HepG2 (cell line): ENCODE measurements at regions not wholly inside any gene's neighbourhood (a gene's known extent, or its start where the extent isn't known, plus 50 kb on each side); places are given as distances from the start of the nearest gene placed in this dataset.

Source experiments
- CTCF ChIP-seq: sonication (generic); formaldehyde crosslinking; IDR thresholded peaks from 2 replicates; pipeline ENCODE4 v1.5.0; 2020; ENCODE audit warnings: mild to moderate bottlenecking, missing genetic modification reagents, moderate library complexity
- POLR2A ChIP-seq, 2 experiments: IDR thresholded peaks; 2 replicates each; pipeline ENCODE4 v1.6.1; 2011; ENCODE audit warnings: low read depth in 2 of 2, low read length in 2 of 2, mild to moderate bottlenecking in 1 of 2, moderate library complexity in 1 of 2; ENCODE audit not compliant: insufficient read depth in 1 of 2
- SMYD3 ChIP-seq: sonication (generic); formaldehyde crosslinking; IDR thresholded peaks from 2 replicates; pipeline ENCODE4 v1.8.1; 2023; ENCODE audit warnings: mild to moderate bottlenecking, missing genetic modification reagents

- no peak for TF ChIP-seq CTCF (CRISPR knock-in tag)
- no peak for TF ChIP-seq SMYD3 (CRISPR knock-in tag)
- TF ChIP-seq POLR2A (IDR thresholded peaks at IDR 0.05; ENCODE audit: insufficient read depth in 1 of 2, low read depth in 2 of 2, low read length in 2 of 2): no peak
Observed at GRCh38 chr12:38149395-38150073, 167.0 kb upstream of the ALG10B start.
